ENCODE measurements at regions not wholly inside any gene's neighbourhood (a gene's known extent, or its start where the extent isn't known, plus 50 kb on each side); places are given as distances from the start of the nearest gene placed in this dataset.

- no peaks in the 10 kb centered on the region for H3K27me3 ChIP-seq
- no peak for DNase-seq
- TF ChIP-seq CTCF (IDR thresholded peaks at IDR 0.05), result no peak
- H3K27ac ChIP-seq, result no peak overlapping the region
- no peaks in the 10 kb centered on the region for H3K4me1 ChIP-seq (replicated peaks in 1 of 2)
- intact Hi-C loops (cut with DNase I), result no loop called here
- no peak overlapping the region for H3K4me3 ChIP-seq
- no peaks in the 10 kb centered on the region for H3K9me3 ChIP-seq (replicated peaks in 1 of 3)
- H3K36me3 ChIP-seq (replicated peaks in 1 of 2), result no peaks in the 10 kb centered on the region
Observed at GRCh38 chr1:114335273-114335672, 175.7 kb downstream of the TRIM33 start.

GRCh38 chr1:114334297-114334696 is 176.7 kb downstream of the TRIM33 start:
- no peak overlapping the region for H3K27ac ChIP-seq
- H3K4me1 ChIP-seq (replicated peaks in 1 of 2), result no peaks in the 10 kb centered on the region
- no peaks in the 10 kb centered on the region for H3K9me3 ChIP-seq (replicated peaks in 1 of 3)
- DNase-seq, result no peak
- H3K4me3 ChIP-seq, result no peak overlapping the region
- H3K27me3 ChIP-seq, result no peaks in the 10 kb centered on the region
- no peak for TF ChIP-seq CTCF (IDR thresholded peaks at IDR 0.05)
- TF ChIP-seq POLR2A (IDR thresholded peaks at IDR 0.05), result no peak
- H3K36me3 ChIP-seq (replicated peaks in 1 of 2), result no peaks in the 10 kb centered on the region
- intact Hi-C loops (cut with DNase I), result no loop called here

GRCh38 chr1:114333690-114334089 is 177.3 kb downstream of the TRIM33 start:
- 65 to 77% (median 67%) methylated on average over 3 of the region's 3 CpGs for WGBS, 4 donors

GRCh38 chr1:114331936-114332335 is 178.3 kb upstream of the SYT6 start:
- no peak for DNase-seq
- intact Hi-C loops (cut with DNase I), result no loop called here
- H3K36me3 ChIP-seq (replicated peaks in 1 of 2), result no peaks in the 10 kb centered on the region
- no peak overlapping the region for H3K27ac ChIP-seq
- H3K27me3 ChIP-seq, result no peaks in the 10 kb centered on the region
- H3K9me3 ChIP-seq (replicated peaks in 1 of 3), result no peaks in the 10 kb centered on the region
- no peak for TF ChIP-seq CTCF (IDR thresholded peaks at IDR 0.05)
- TF ChIP-seq POLR2A (IDR thresholded peaks at IDR 0.05), result no peak
- no peaks in the 10 kb centered on the region for H3K4me1 ChIP-seq (replicated peaks in 1 of 2)
- H3K4me3 ChIP-seq, result no peak overlapping the region

More at GRCh38 chr1:114333690-114334089, 177.3 kb downstream of the TRIM33 start:
- H3K27me3 ChIP-seq, result no peaks in the 10 kb centered on the region
- no peak for DNase-seq
- no peak overlapping the region for H3K27ac ChIP-seq
- TF ChIP-seq CTCF (IDR thresholded peaks at IDR 0.05) (no peak), POLR2A (IDR thresholded peaks at IDR 0.05) (no peak)
- no peak overlapping the region for H3K4me3 ChIP-seq
- H3K36me3 ChIP-seq (replicated peaks in 1 of 2), result no peaks in the 10 kb centered on the region
- no peaks in the 10 kb centered on the region for H3K9me3 ChIP-seq (replicated peaks in 1 of 3)
- no peaks in the 10 kb centered on the region for H3K4me1 ChIP-seq (replicated peaks in 1 of 2)
- intact Hi-C loops (cut with DNase I), result no loop called here

All from adrenal gland (tissue), 9 donors.